ENCODE measurements at regions not wholly inside any gene's neighbourhood (a gene's known extent, or its start where the extent isn't known, plus 50 kb on each side); places are given as distances from the start of the nearest gene placed in this dataset.

- TF ChIP-seq, protein P1, sequence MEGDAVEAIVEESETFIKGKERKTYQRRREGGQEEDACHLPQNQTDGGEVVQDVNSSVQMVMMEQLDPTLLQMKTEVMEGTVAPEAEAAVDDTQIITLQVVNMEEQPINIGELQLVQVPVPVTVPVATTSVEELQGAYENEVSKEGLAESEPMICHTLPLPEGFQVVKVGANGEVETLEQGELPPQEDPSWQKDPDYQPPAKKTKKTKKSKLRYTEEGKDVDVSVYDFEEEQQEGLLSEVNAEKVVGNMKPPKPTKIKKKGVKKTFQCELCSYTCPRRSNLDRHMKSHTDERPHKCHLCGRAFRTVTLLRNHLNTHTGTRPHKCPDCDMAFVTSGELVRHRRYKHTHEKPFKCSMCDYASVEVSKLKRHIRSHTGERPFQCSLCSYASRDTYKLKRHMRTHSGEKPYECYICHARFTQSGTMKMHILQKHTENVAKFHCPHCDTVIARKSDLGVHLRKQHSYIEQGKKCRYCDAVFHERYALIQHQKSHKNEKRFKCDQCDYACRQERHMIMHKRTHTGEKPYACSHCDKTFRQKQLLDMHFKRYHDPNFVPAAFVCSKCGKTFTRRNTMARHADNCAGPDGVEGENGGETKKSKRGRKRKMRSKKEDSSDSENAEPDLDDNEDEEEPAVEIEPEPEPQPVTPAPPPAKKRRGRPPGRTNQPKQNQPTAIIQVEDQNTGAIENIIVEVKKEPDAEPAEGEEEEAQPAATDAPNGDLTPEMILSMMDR (conservative IDR thresholded peaks at IDR 0.05) = no peak
- TF ChIP-seq ZFX (IDR thresholded peaks at IDR 0.05) = no peak
Measured at GRCh38 chr6:108744996-108745395, 103.2 kb upstream of the ARMC2 start.
